GM06990 (cell line): ENCODE measurements at regions not wholly inside any gene's neighbourhood (a gene's known extent, or its start where the extent isn't known, plus 50 kb on each side); places are given as distances from the start of the nearest gene placed in this dataset.
"Not testable (repeated sequence)": the region's sequence is repeated elsewhere in the genome, so short reads cannot be mapped to it uniquely, and the experiment has no call there.

ENCODE experiments used
- DNase-seq: peaks from one replicate; pipeline ENCODE4 v3.0.0-alpha.2; 2011; ENCODE audit not compliant: insufficient read length; ENCODE audit errors: extremely low read depth
- H3K27me3 ChIP-seq: replicated peaks from 2 replicates; pipeline ENCODE4 v1.6.0; 2011; ENCODE audit warnings: low read length; ENCODE audit not compliant: control insufficient read depth, insufficient read depth
- H3K36me3 ChIP-seq: 2 replicates; pipeline ENCODE4 v1.5.1; 2011; ENCODE audit warnings: low read length; ENCODE audit not compliant: control insufficient read depth, insufficient read depth
- H3K4me3 ChIP-seq: replicated peaks from 2 replicates; pipeline ENCODE4 v1.5.1; 2011; ENCODE audit warnings: low read depth, mild to moderate bottlenecking, control low read depth, low read length
- TF ChIP-seq, protein P1 (sequence below): IDR thresholded peaks from 2 replicates; pipeline ENCODE4 v1.5.1; 2011; ENCODE audit warnings: low read length, control low read depth, mild to moderate bottlenecking, inconsistent platforms; ENCODE audit not compliant: insufficient read depth, poor library complexity, severe bottlenecking

DNA sequence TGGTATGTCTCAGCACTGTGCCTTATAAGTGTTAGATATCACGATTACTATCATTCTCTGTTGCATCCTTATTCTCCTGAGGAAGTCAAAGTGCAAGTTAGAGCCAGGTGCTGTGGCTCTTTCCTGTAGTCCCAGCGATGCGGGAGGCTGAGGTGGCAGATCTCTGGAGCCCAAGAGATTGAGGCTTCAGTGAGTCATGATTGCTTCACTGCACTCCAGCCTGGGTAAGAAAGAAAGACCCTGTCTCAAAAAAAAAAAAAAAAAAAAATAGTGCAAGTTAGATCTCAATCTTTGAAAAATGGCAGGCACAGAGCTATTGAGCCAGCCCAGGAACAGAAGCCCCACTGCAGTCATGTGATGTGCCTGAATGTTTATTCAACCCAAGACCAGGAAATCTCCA lies 147.8 kb upstream of the POGK start:
- H3K4me3 ChIP-seq: no peak overlapping the region
- TF ChIP-seq, protein P1, sequence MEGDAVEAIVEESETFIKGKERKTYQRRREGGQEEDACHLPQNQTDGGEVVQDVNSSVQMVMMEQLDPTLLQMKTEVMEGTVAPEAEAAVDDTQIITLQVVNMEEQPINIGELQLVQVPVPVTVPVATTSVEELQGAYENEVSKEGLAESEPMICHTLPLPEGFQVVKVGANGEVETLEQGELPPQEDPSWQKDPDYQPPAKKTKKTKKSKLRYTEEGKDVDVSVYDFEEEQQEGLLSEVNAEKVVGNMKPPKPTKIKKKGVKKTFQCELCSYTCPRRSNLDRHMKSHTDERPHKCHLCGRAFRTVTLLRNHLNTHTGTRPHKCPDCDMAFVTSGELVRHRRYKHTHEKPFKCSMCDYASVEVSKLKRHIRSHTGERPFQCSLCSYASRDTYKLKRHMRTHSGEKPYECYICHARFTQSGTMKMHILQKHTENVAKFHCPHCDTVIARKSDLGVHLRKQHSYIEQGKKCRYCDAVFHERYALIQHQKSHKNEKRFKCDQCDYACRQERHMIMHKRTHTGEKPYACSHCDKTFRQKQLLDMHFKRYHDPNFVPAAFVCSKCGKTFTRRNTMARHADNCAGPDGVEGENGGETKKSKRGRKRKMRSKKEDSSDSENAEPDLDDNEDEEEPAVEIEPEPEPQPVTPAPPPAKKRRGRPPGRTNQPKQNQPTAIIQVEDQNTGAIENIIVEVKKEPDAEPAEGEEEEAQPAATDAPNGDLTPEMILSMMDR: no peak
- no peaks in the 10 kb centered on the region for H3K36me3 ChIP-seq
- no peak for DNase-seq
- no peaks in the 10 kb centered on the region for H3K27me3 ChIP-seq

DNA sequence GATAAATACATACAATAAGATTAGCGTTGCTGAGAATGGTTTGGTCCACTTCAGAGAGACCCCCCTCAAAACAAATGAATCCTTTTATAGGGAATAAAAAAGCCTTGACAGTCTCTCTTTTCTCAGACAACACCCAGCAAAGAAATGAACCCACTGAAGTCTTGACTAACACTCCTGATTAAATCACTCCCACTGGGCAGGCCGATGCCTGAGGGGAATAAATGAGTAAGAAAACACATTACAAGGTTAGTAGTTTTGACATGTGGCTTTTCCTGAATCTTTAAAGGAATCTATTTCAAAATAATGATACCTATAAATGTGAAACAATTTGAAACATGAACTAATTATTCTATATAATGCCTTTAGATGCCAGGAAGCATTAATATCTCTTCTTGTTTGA lies 146.9 kb upstream of the POGK start:
- no peak for DNase-seq
- TF ChIP-seq, protein P1: no peak
- Histone ChIP-seq H3K36me3 (no peaks in the 10 kb centered on the region), H3K4me3 (no peak overlapping the region), H3K27me3 (no peaks in the 10 kb centered on the region)

DNA sequence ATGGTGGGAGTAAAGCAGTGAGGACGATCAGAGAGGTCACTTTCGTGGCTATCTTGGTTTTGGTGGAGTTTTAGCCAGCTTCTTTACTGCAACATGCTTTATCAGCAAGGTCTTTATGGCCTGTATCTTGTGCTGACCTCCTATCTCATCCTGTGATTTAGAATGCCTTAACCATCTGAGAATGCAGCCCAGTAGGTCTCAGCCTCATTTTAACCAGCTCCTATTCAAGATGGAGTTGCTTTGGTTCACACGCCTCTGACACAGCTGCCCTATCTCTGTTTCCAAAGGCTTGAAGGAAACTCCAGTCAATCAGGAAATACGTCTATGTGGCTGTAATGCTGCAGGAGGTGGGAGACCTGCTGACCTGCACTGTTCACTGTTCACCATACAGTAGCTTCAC lies 146.1 kb upstream of the POGK start:
- Histone ChIP-seq H3K36me3 (no peaks in the 10 kb centered on the region), H3K27me3 (no peaks in the 10 kb centered on the region), H3K4me3 (no peak overlapping the region)
- TF ChIP-seq, protein P1: no peak
- no peak for DNase-seq

DNA sequence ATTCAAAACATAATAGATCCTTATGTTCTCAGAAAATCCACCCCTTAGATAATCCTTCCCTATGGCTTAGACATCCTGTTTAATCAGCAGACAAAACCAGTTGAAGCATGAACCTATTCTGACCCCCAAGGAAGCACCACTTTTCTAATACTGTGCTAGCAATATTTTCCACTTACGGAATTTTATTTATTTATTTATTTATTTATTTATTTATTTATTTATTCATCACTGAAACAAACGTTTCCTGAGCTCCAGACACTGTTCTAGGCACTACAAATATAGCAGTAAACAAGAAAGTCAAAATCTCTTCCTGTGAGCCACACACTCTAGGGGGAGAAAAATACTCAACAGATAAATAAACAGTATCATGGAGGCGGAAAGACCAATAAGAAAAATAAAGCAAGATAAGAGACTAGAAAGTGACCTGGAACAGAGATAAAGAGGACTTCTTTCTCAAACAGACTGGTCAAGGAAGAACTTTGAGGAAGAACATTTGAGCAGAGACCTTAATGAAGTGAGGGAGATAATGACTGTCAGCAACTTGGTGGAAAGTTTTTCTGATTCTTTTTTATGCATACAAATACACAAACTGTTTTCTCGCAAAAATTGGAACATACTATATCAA lies 145.5 kb upstream of the POGK start:
- DNase-seq: no peak
- Histone ChIP-seq H3K4me3 (no peak overlapping the region), H3K36me3 (no peaks in the 10 kb centered on the region), H3K27me3 (no peaks in the 10 kb centered on the region)
- TF ChIP-seq, protein P1: no peak

DNA sequence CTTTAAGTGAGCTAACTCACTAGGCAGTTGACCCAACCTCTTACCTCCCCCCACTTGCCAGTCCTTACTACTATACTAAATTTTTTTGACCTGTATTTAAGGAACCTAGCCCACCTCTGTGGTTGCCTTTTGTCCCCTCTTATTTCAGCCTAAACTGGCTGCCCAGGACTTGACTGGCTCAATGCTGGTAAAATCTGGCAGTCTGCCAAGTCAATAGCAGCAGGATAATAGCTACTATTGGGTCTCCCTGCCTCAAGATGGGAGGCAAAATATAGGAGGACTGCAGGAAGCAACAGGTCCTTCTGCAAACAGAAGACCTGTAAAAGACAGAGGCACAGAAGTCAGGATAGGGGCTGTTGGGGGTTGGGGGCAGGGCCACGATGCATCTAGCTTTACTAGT lies 144.2 kb upstream of the POGK start:
- Histone ChIP-seq H3K4me3 (no peak overlapping the region), H3K27me3 (no peaks in the 10 kb centered on the region)
- DNase-seq: no peak

DNA sequence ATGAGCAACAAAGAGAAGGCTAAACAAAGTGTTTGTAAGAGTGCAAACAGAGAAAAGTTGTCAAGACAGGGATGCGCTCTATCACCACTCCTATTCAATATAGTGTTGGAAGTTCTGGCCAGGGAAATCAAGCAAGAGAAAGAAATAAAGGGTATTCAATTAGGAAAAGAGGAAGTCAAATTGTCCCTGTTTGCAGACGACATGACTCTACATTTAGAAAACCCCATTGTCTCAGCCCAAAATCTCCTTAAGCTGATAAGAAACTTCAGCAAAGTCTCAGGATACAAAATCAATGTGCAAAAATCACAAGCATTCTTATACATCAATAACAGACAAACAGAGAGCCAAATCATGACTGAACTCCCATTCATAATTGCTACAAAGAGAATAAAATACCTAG lies 143.4 kb upstream of the POGK start:
- H3K27me3 ChIP-seq, DNase-seq, H3K4me3 ChIP-seq, H3K36me3 ChIP-seq: not testable (repeated sequence)

More for the DNA sequence above, 144.2 kb upstream of the POGK start:
- TF ChIP-seq, protein P1: no peak
- H3K36me3 ChIP-seq: no peaks in the 10 kb centered on the region
